ENCODE measurements at regions not wholly inside any gene's neighbourhood (a gene's known extent, or its start where the extent isn't known, plus 50 kb on each side); places are given as distances from the start of the nearest gene placed in this dataset.

GRCh38 chr20:4604580-4604979, 81.7 kb upstream of the PRNP start:
- no peak for TF ChIP-seq POLR2A (IDR thresholded peaks at IDR 0.05)
- TF ChIP-seq, protein P1, sequence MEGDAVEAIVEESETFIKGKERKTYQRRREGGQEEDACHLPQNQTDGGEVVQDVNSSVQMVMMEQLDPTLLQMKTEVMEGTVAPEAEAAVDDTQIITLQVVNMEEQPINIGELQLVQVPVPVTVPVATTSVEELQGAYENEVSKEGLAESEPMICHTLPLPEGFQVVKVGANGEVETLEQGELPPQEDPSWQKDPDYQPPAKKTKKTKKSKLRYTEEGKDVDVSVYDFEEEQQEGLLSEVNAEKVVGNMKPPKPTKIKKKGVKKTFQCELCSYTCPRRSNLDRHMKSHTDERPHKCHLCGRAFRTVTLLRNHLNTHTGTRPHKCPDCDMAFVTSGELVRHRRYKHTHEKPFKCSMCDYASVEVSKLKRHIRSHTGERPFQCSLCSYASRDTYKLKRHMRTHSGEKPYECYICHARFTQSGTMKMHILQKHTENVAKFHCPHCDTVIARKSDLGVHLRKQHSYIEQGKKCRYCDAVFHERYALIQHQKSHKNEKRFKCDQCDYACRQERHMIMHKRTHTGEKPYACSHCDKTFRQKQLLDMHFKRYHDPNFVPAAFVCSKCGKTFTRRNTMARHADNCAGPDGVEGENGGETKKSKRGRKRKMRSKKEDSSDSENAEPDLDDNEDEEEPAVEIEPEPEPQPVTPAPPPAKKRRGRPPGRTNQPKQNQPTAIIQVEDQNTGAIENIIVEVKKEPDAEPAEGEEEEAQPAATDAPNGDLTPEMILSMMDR (IDR thresholded peaks at IDR 0.05), result no peak
